Hematopoietic multipotent progenitor cell treated with erythropoietin and hydrocortisone succinate and interleukin-3 and kit ligand, for 8 days (in vitro differentiated cells): ENCODE measurements at regions not wholly inside any gene's neighbourhood (a gene's known extent, or its start where the extent isn't known, plus 50 kb on each side); places are given as distances from the start of the nearest gene placed in this dataset.
"Not testable (repeated sequence)": the region's sequence is repeated elsewhere in the genome, so short reads cannot be mapped to it uniquely, and the experiment has no call there.

Experiments
- DNase-seq: peaks from one replicate; pipeline ENCODE4 v3.0.0-alpha.2; 2015

- no peak for DNase-seq
Observed at GRCh38 chr5:89826938-89827337, 582.6 kb downstream of the CETN3 start.

- DNase-seq: no peak
Observed at GRCh38 chr5:89823046-89823445, 586.5 kb downstream of the CETN3 start.

- DNase-seq: no peak
Observed at GRCh38 chr5:89817841-89818240, 591.7 kb downstream of the CETN3 start.

- no peak for DNase-seq
Observed at GRCh38 chr5:89816038-89816437, 593.5 kb downstream of the CETN3 start.

- DNase-seq: not testable (repeated sequence)
Observed at GRCh38 chr5:89800735-89801134, 608.8 kb downstream of the CETN3 start.

GRCh38 chr5:89794504-89794903, 615.1 kb downstream of the CETN3 start:
- DNase-seq: not testable (repeated sequence)

- not testable (repeated sequence) for DNase-seq
Observed at GRCh38 chr5:89779734-89780133, 629.8 kb downstream of the CETN3 start.

- DNase-seq: no peak
Observed at GRCh38 chr5:89777758-89778157, 631.8 kb downstream of the CETN3 start.

GRCh38 chr5:89769975-89770374, 639.6 kb downstream of the CETN3 start:
- DNase-seq: no peak

- no peak for DNase-seq
Observed at GRCh38 chr5:89759802-89760201, 649.8 kb downstream of the CETN3 start.

- no peak for DNase-seq
Observed at GRCh38 chr5:89758146-89758545, 651.4 kb downstream of the CETN3 start.

- DNase-seq: no peak
Observed at GRCh38 chr5:89756955-89757354, 652.6 kb downstream of the CETN3 start.

GRCh38 chr5:89755024-89755423, 654.5 kb downstream of the CETN3 start:
- no peak for DNase-seq

- DNase-seq: no peak
Observed at GRCh38 chr5:89735082-89735481, 674.5 kb downstream of the CETN3 start.

GRCh38 chr5:89733772-89734171, 675.8 kb downstream of the CETN3 start:
- DNase-seq: no peak

- no peak for DNase-seq
Observed at GRCh38 chr5:89729623-89730301, 679.8 kb downstream of the CETN3 start.

- DNase-seq: no peak
Observed at GRCh38 chr5:89728750-89729149, 680.8 kb downstream of the CETN3 start.

GRCh38 chr5:89728134-89728533, 681.4 kb downstream of the CETN3 start:
- no peak for DNase-seq

GRCh38 chr5:89724379-89725095, 685.0 kb downstream of the CETN3 start:
- no peak for DNase-seq

- no peak for DNase-seq
Observed at GRCh38 chr5:89723907-89724306, 685.6 kb downstream of the CETN3 start.

- no peak for DNase-seq
Observed at GRCh38 chr5:89722538-89722937, 687.0 kb downstream of the CETN3 start.

- no peak for DNase-seq
Observed at GRCh38 chr5:89721931-89722330, 687.6 kb downstream of the CETN3 start.

- DNase-seq: no peak
Observed at GRCh38 chr5:89721353-89721752, 688.2 kb downstream of the CETN3 start.

- no peak for DNase-seq
Observed at GRCh38 chr5:89712134-89712700, 697.3 kb downstream of the CETN3 start.
